BLaER1 (cell line): ENCODE measurements at regions not wholly inside any gene's neighbourhood (a gene's known extent, or its start where the extent isn't known, plus 50 kb on each side); places are given as distances from the start of the nearest gene placed in this dataset.
"Not testable (repeated sequence)": the region's sequence is repeated elsewhere in the genome, so short reads cannot be mapped to it uniquely, and the experiment has no call there.

Experiments used
- H3K27ac ChIP-seq: shearing (Covaris generic); formaldehyde crosslinking; 2 replicates; pipeline ENCODE4 v1.8.1; 2022
- H3K27me3 ChIP-seq: shearing (Covaris generic); formaldehyde crosslinking; 2 replicates; pipeline ENCODE4 v1.8.1; 2022
- H3K36me3 ChIP-seq: shearing (Covaris generic); formaldehyde crosslinking; 2 replicates; pipeline ENCODE4 v1.8.1; 2022
- H3K4me1 ChIP-seq: shearing (Covaris generic); formaldehyde crosslinking; 2 replicates; pipeline ENCODE4 v1.8.1; 2022
- H3K4me2 ChIP-seq: shearing (Covaris generic); formaldehyde crosslinking; 2 replicates; pipeline ENCODE4 v1.8.1; 2022
- H3K4me3 ChIP-seq: shearing (Covaris generic); formaldehyde crosslinking; 2 replicates; pipeline ENCODE4 v1.8.1; 2022
- H3K9ac ChIP-seq: shearing (Covaris generic); formaldehyde crosslinking; 2 replicates; pipeline ENCODE4 v1.8.1; 2022
- H3K9me3 ChIP-seq: shearing (Covaris generic); formaldehyde crosslinking; 2 replicates; pipeline ENCODE4 v1.8.1; 2022
- H4K20me1 ChIP-seq: shearing (Covaris generic); formaldehyde crosslinking; 2 replicates; pipeline ENCODE4 v1.8.1; 2022
- Cebpa-rat ChIP-seq: shearing (Covaris generic); IDR thresholded peaks from 2 replicates; pipeline ENCODE4 v1.8.1; 2022

GRCh38 chr10:55551603-55552002 is 750.6 kb upstream of the PCDH15 start:
- Histone ChIP-seq H3K9ac (no peak overlapping the region), H3K4me1 (no peaks in the 10 kb centered on the region), H3K4me2 (no peak overlapping the region), H3K36me3 (no peaks in the 10 kb centered on the region), H3K27ac (no peak overlapping the region), H3K27me3 (no peaks in the 10 kb centered on the region), H3K4me3 (no peak overlapping the region), H4K20me1 (no peaks in the 10 kb centered on the region), H3K9me3 (no peaks in the 10 kb centered on the region)
- TF ChIP-seq Cebpa-rat = no peak; the same call in 1 of the 2 replicates

GRCh38 chr10:55550236-55550635 is 749.2 kb upstream of the PCDH15 start:
- Histone ChIP-seq H3K36me3 (no peaks in the 10 kb centered on the region), H3K27ac (no peak overlapping the region), H3K4me2 (no peak overlapping the region), H3K27me3 (no peaks in the 10 kb centered on the region), H4K20me1 (no peaks in the 10 kb centered on the region), H3K4me1 (no peaks in the 10 kb centered on the region), H3K9ac (no peak overlapping the region), H3K4me3 (no peak overlapping the region), H3K9me3 (no peaks in the 10 kb centered on the region)
- TF ChIP-seq Cebpa-rat = no peak

GRCh38 chr10:55537497-55537896 is 736.5 kb upstream of the PCDH15 start:
- not testable (repeated sequence) for H3K9ac ChIP-seq, H3K4me2 ChIP-seq, H4K20me1 ChIP-seq, H3K9me3 ChIP-seq, H3K36me3 ChIP-seq, H3K4me3 ChIP-seq, H3K27ac ChIP-seq, H3K4me1 ChIP-seq, H3K27me3 ChIP-seq

GRCh38 chr10:55519264-55519663 is 718.2 kb upstream of the PCDH15 start:
- H3K36me3 ChIP-seq = no peaks in the 10 kb centered on the region
- no peaks in the 10 kb centered on the region for H3K27me3 ChIP-seq
- no peaks in the 10 kb centered on the region for H3K4me1 ChIP-seq
- no peaks in the 10 kb centered on the region for H4K20me1 ChIP-seq
- H3K4me2 ChIP-seq = no peak overlapping the region
- no peak overlapping the region for H3K27ac ChIP-seq
- H3K9ac ChIP-seq = no peak overlapping the region
- H3K9me3 ChIP-seq = no peaks in the 10 kb centered on the region
- TF ChIP-seq Cebpa-rat = no peak
- H3K4me3 ChIP-seq = no peak overlapping the region

GRCh38 chr10:55518416-55518815 is 717.4 kb upstream of the PCDH15 start:
- not testable (repeated sequence) for H3K4me3 ChIP-seq, H4K20me1 ChIP-seq, H3K36me3 ChIP-seq, H3K9me3 ChIP-seq, H3K4me1 ChIP-seq, H3K27me3 ChIP-seq, H3K27ac ChIP-seq, H3K4me2 ChIP-seq, H3K9ac ChIP-seq

- no peak overlapping the region for H3K4me2 ChIP-seq
Observed at GRCh38 chr10:55509168-55509567, 708.1 kb upstream of the PCDH15 start.

GRCh38 chr10:55500931-55501559 is 700.0 kb upstream of the PCDH15 start:
- no peaks in the 10 kb centered on the region for H4K20me1 ChIP-seq
- H3K4me2 ChIP-seq = no peak overlapping the region
- no peaks in the 10 kb centered on the region for H3K27me3 ChIP-seq
- no peaks in the 10 kb centered on the region for H3K36me3 ChIP-seq
- H3K4me1 ChIP-seq = no peaks in the 10 kb centered on the region
- no peaks in the 10 kb centered on the region for H3K9me3 ChIP-seq
- H3K4me3 ChIP-seq = no peak overlapping the region
- TF ChIP-seq Cebpa-rat = no peak
- no peak overlapping the region for H3K9ac ChIP-seq
- no peak overlapping the region for H3K27ac ChIP-seq

More at GRCh38 chr10:55509168-55509567, 708.1 kb upstream of the PCDH15 start:
- no peak overlapping the region for H3K4me3 ChIP-seq
- H3K36me3 ChIP-seq = no peaks in the 10 kb centered on the region
- H3K27me3 ChIP-seq = no peaks in the 10 kb centered on the region
- TF ChIP-seq Cebpa-rat = no peak
- H3K4me1 ChIP-seq = no peaks in the 10 kb centered on the region
- no peak overlapping the region for H3K27ac ChIP-seq
- no peaks in the 10 kb centered on the region for H4K20me1 ChIP-seq
- no peaks in the 10 kb centered on the region for H3K9me3 ChIP-seq
- no peak overlapping the region for H3K9ac ChIP-seq

GRCh38 chr10:55497893-55498499 is 697.0 kb upstream of the PCDH15 start:
- H3K36me3 ChIP-seq = no peaks in the 10 kb centered on the region
- no peak overlapping the region for H3K9ac ChIP-seq
- no peak overlapping the region for H3K4me2 ChIP-seq
- H3K4me3 ChIP-seq = no peak overlapping the region
- no peaks in the 10 kb centered on the region for H3K9me3 ChIP-seq
- no peak for TF ChIP-seq Cebpa-rat
- H3K27ac ChIP-seq = no peak overlapping the region
- no peaks in the 10 kb centered on the region for H3K4me1 ChIP-seq
- H4K20me1 ChIP-seq = no peaks in the 10 kb centered on the region
- no peaks in the 10 kb centered on the region for H3K27me3 ChIP-seq

GRCh38 chr10:55495555-55495954 is 694.5 kb upstream of the PCDH15 start:
- TF ChIP-seq Cebpa-rat = no peak
- Histone ChIP-seq H3K4me1 (no peaks in the 10 kb centered on the region), H3K9me3 (no peaks in the 10 kb centered on the region), H3K9ac (no peak overlapping the region), H3K27ac (no peak overlapping the region), H3K4me2 (no peak overlapping the region), H3K4me3 (no peak overlapping the region), H4K20me1 (no peaks in the 10 kb centered on the region), H3K36me3 (no peaks in the 10 kb centered on the region), H3K27me3 (no peaks in the 10 kb centered on the region)

- no peak overlapping the region for H3K4me2 ChIP-seq
- H3K27me3 ChIP-seq = no peaks in the 10 kb centered on the region
- H3K27ac ChIP-seq = no peak overlapping the region
- H4K20me1 ChIP-seq = no peaks in the 10 kb centered on the region
- no peak overlapping the region for H3K9ac ChIP-seq
- H3K36me3 ChIP-seq = no peaks in the 10 kb centered on the region
- TF ChIP-seq Cebpa-rat = no peak
- no peaks in the 10 kb centered on the region for H3K4me1 ChIP-seq
- no peaks in the 10 kb centered on the region for H3K9me3 ChIP-seq
- H3K4me3 ChIP-seq = no peak overlapping the region
Observed at GRCh38 chr10:55491712-55492111, 690.7 kb upstream of the PCDH15 start.

- Histone ChIP-seq H3K27ac (no peak overlapping the region), H3K9ac (no peak overlapping the region), H3K9me3 (peaks cover 15% of the 10 kb centered on the region), H3K36me3 (no peaks in the 10 kb centered on the region), H3K4me1 (no peaks in the 10 kb centered on the region), H4K20me1 (no peaks in the 10 kb centered on the region), H3K27me3 (no peaks in the 10 kb centered on the region), H3K4me3 (no peak overlapping the region), H3K4me2 (no peak overlapping the region)
- TF ChIP-seq Cebpa-rat = no peak
Observed at GRCh38 chr10:55485827-55486226, 684.8 kb upstream of the PCDH15 start.
